ENCODE measurements at regions not wholly inside any gene's neighbourhood (a gene's known extent, or its start where the extent isn't known, plus 50 kb on each side); places are given as distances from the start of the nearest gene placed in this dataset.
"Not testable (repeated sequence)": the region's sequence is repeated elsewhere in the genome, so short reads cannot be mapped to it uniquely, and the experiment has no call there.

GRCh38 chr20:22963581-22963980 lies 71.5 kb upstream of the SSTR4 start:
- DNase-seq (no peak), ATAC-seq (no peak)
- intact Hi-C loops (cut with micrococcal nuclease): no loop called here

- ATAC-seq: no peak
- intact Hi-C loops (cut with micrococcal nuclease): no loop called here
- no peak for DNase-seq
Observed at GRCh38 chr20:22966787-22967464, 68.2 kb upstream of the SSTR4 start.

GRCh38 chr20:22967706-22968105 lies 67.4 kb upstream of the SSTR4 start:
- intact Hi-C loops (cut with micrococcal nuclease); ATAC-seq; DNase-seq: not testable (repeated sequence)

GRCh38 chr20:22969031-22969430 lies 66.1 kb upstream of the SSTR4 start:
- DNase-seq, ATAC-seq: not testable (repeated sequence)

DNA sequence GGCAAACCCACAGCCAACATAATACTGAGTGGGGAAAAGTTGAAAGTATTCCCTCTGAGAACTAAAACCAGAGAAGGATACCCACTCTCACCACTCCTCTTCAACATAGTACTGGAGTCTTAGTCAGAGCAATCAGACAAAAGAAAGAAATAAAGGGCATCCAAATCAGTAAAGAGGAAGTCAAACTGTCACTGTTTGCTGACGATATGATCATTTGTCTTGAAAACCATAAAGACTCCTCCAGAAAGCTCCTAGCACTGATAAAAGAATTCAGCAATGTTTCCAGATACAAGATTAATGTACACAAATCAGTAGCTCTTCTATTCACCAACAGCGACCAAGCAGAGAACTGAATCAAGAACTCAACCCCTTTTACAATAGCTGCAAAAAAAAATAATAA lies 64.0 kb upstream of the SSTR4 start:
- intact Hi-C loops (cut with micrococcal nuclease); ATAC-seq; DNase-seq: not testable (repeated sequence)

More at GRCh38 chr20:22969031-22969430, 66.1 kb upstream of the SSTR4 start:
- intact Hi-C loops (cut with micrococcal nuclease): not testable (repeated sequence)

- DNase-seq (no peak), ATAC-seq (no peak)
- intact Hi-C loops (cut with micrococcal nuclease): no loop called here
Observed at GRCh38 chr20:22974354-22974753, 60.8 kb upstream of the SSTR4 start.

- DNase-seq: peak; percentile 36
- peak; percentile 97 for ATAC-seq
- intact Hi-C loops (cut with micrococcal nuclease): no loop called here
Observed at GRCh38 chr20:22977047-22977785, 57.9 kb upstream of the SSTR4 start.

DNA sequence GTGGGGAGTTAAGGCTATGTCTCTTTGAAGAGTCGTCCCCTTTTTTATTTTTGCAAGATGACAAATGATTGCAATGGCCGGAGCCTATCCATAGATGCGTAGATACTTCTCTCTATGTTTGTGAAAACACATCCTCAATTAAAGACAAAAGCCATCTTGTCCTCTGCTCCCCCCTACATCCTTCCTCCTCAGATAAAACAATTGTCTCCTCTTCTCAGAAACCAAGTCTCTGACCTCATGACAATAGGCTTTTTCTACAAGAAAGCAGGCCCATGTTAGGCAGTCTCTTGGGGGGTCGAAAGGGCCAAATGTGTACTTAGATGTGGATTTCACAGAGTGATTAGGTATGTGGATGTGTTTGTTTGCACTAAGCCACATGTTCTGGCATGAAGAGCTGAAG lies 51.1 kb upstream of the SSTR4 start:
- intact Hi-C loops (cut with micrococcal nuclease): no loop called here
- peak; percentile 51 for ATAC-seq
- no peak for DNase-seq

DNA sequence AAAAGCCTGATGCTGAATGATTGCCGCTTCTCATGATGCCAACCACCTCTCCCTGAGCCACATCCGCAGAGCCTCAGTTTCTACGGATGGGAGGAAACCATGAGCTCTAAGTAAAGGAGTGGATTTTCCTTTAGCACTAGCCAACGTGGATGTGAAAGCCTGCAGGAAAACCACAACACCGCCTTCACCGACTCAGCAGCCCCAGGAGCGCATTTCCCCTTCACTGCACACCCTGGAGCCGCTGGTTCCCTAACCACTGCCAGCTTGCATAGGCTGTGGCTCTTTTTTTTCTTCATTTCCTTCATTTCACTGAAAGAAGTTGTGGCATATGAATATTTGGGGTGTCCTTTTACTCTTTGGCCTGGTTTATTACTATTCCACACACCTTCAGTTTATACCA lies 50.5 kb upstream of the SSTR4 start:
- peak; percentile 63 for ATAC-seq
- intact Hi-C loops (cut with micrococcal nuclease): no loop called here

GRCh38 chr20:22985239-22985778 lies 49.8 kb upstream of the SSTR4 start:
- DNase-seq: no peak
- ATAC-seq: peak; percentile 57
- intact Hi-C loops (cut with micrococcal nuclease): no loop called here

More for the DNA sequence above, 50.5 kb upstream of the SSTR4 start:
- DNase-seq: peak; percentile 34
